GM21723 (cell line): ENCODE measurements at regions not wholly inside any gene's neighbourhood (a gene's known extent, or its start where the extent isn't known, plus 50 kb on each side); places are given as distances from the start of the nearest gene placed in this dataset.

Experiments
- ATAC-seq: cut with Tn5 transposase; IDR thresholded peaks from one replicate; pipeline ENCODE4 v1.9.1; 2021; ENCODE audit warnings: mild to moderate bottlenecking, moderate library complexity; ENCODE audit not compliant: unreplicated experiment

DNA sequence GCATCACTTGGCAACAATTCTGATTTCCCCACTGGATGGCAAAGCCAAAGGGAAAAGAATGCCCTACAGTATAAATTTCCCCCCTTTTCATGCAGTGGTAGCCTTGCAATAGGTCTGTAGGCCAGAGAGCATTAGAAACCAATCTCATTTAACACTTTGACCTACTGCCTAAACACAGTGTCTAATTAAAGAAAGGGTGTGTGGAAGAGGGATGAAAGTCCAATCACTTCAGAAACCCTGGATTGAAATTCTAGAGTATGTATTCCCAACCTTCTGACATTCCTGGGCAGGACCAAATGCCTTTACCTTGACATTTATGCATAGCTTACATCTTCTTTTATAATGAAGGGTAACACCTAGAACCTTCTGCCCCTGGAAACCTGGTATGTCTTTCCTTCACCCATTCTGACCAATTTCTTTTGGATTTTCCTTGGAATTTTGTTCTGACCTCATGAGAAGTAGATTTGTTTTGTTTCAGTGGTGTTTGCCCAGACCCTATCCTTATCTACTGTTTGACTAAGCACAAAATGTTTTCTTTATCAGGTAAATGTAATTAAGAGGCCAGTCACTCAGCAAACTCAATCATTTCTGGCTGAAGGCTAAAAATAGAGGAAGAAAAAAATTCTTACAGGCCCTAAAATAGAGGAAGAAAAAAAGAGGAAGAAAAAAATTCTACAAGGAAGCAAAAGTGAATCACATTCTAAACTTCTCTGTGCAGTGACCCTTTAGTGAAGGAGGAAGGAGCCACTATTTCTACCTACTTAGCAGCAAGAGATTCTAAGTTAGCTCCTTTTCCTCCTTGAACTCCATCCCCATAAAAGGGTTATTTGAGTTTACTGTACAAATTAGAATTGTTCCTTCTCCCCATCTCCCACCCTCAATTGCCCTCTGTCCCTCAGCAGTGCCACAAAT lies 129.5 kb upstream of the DSCAM start:
- ATAC-seq, result no peak

DNA sequence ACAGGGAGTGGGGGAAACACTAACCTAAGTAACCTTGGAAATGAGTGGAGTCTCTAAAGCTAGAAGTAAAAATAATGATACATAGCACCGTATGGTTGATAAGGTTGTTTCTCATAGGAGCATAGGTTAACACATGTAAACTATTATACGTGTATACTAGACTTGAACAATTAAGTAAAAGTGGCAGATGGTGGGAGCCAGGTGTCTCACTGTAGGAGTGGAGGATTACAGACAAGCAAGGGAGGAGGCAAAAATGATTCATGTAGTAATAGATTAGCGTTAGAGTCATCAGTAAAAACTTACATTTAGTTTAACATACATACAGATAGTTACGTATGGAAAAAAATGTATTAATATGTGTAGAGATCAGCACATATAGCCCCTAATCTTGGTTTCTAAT lies 138.4 kb upstream of the DSCAM start:
- no peak for ATAC-seq

DNA sequence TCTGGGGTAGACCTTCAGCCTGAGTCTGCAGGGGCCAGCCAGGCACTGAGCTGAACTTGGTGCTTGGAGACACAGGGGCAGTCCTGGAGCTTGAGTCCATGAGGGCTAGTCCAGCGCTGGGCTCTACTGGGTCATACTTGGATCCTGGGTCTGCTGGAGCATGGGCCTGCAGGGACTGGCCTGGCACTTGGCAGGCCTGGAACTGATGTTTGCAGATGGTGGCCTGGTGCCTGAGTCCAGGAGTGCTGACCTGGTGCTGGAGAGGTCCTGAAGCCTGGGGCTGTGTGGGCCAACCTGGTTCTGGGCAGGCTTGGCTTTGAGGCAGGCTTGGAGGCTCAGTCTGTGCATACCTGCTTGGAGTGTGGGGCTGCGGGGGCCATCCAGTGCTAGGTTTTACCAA lies 143.4 kb upstream of the DSCAM start:
- ATAC-seq, result no peak

DNA sequence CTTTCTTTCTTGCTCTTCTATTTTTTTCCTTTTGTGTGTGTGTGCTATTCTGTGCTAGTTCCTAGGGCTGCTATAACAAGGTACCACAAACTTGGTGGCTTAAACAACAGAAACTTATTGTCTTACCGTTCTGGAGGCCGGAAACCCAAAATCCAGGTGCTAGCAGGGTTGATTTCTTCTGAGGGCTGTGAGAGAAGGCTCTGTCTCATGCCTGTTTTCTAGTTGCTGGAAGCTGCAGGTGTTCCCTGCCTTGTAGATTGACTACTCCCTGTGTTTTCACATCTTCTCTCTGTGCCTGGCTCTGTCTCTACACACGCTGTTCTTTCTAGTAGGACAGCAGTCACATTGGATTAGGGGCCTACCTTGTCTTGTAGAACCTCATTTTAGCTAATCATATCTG lies 150.9 kb upstream of the DSCAM start:
- no peak for ATAC-seq

DNA sequence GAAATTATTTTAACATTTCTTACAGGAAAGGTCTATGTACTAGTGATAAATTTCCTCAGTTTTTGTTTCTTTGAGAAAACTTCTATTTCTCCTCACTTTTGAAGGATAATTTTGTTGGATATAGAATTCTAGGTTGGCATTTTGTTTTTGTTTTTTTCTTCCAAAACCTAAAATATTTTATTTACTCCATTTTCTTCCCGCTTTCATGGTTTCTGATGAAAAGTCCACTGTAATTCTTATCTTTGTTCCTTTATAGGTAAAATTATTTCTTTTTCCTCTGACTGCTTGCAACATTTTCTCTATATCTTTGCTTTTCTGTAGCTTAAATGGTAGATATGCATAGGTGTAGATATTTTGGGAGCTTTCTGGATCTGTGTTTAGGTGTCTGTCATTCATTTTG lies 153.9 kb upstream of the DSCAM start:
- no peak for ATAC-seq

DNA sequence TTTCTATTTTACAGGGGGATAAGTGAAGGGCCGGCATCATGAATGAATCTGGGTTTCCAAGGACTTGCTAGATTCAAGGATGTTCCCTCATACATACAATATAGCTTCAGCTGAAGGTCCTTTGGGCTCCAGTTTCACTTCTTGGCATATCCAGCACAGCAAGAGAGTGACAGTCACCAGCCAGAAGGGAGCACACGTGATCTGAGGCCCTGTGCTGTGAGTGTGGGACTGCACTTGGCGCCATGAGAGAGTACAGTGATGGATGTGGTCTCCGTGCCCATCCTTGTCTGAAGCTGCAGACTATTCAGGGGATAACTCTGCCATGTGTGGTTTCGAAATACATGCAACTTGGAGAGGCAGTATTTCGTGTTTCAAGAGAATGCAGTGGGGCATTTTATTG lies 159.7 kb upstream of the DSCAM start:
- no peak for ATAC-seq

DNA sequence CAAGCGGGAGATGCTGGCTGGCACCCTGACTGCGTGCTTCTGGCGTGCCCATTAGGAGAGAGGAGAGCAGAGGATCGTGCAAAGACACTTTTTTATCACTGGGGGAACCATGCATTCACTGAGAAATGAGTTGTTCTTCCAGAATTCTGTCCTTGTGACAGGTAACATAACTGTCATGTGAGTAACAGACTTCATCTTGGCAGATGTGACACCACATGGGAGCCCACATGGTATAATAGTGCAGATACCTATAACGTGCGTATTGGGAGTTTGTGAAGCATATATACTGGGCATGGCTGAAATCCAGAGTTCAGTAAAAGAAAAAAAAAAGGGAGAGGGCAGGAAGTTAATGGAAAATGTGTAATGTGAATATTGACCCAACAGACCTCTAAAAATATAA lies 159.6 kb upstream of the BACE2 start:
- ATAC-seq, result no peak

DNA sequence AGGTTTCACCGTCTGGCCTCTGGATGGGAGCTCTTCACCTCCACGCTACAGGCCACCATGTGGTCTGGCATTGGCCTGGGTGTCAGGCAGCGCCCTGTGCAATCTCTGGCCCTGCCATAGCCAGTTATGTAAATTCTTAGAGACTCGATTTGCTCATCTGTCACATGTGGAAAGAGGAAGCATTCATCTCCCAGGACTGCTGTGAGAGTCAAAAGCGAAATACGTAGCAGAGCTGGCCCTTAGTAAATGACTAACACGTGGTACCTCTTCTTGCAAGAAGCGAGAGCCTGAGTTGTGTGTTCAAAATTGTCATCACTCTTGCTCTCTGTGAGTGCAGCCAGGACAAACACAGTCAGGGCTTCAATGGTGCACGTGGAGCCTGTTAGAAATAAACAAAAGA lies 159.0 kb upstream of the BACE2 start:
- ATAC-seq, result no peak

DNA sequence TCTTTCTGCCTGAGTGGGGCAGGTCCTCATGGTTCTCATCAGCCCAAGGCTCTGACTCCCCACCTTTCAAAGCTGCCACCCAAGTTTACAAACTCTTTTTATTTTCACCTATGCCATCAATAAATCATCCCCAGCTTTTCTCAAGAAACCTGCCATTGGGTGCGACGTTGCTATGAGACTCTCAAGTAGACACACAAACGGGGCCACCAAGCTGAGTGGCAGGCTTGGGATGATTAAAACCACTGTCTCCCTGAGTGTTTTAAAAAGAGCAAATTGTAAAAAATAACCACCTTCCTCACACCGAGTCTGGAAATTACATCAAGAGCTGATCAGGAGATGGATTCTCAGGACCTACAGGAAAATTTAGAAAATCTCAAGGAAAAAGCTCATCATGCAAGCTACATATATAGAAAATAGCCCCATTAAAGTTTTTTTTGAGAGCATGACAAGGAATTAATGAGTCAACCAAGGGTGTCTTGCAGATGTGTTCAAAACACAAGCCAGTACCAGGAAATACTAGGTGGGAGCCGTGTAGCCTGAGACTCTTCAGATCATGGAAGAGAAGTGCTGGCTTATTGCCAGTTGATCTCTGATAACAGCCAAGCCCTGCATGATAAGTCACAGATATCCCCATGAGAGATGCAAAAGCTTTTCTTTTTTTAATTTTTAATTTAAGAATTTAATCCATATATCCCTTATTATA lies 158.4 kb upstream of the BACE2 start:
- ATAC-seq, result no peak

DNA sequence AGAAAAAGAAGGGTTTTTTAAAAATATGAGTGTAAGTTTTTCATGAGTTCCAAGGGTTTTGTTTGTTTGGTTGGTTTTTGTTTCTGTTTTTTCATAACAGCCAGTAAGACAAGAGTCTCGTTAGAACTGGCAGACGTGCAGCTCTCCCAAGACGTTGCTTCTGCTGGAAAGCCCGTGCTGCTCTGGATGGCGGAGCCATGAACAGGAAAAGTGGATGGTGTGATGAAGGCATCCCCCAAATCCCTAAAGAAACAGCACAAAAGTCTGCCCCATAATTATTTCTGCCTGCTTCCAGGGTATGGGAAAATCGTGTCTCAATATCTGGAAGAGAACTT lies 157.9 kb upstream of the BACE2 start:
- ATAC-seq, result no peak

DNA sequence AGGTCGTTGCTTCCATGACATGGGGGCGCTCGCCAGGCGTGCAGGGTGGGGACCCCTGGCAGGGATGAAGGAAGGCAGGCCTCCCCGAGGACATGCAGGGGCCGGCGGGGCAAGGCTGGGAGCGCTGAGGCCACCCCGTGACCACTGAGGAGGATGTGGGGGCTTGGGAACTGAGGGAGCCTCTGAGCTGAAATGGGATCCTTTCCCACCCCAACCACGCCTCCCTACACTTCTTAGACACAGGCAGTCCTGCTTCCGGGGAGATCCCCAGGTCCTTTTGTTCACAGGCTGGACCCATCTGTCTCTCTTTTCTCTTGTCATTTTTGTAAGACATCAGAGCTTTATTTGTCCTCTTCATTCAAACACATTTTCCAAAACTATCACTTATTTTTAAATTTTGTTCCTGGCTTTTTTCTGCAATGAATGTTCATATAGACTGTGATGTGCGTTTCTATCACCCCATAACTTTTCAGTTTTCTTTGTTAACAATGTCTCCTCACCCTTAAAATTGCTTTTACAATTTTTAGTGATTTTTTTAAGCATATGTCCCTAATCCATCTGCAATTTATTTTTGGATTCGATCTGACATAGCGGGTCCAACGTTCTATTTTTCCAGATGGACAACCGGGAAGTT lies 156.7 kb upstream of the BACE2 start:
- ATAC-seq, result no peak

DNA sequence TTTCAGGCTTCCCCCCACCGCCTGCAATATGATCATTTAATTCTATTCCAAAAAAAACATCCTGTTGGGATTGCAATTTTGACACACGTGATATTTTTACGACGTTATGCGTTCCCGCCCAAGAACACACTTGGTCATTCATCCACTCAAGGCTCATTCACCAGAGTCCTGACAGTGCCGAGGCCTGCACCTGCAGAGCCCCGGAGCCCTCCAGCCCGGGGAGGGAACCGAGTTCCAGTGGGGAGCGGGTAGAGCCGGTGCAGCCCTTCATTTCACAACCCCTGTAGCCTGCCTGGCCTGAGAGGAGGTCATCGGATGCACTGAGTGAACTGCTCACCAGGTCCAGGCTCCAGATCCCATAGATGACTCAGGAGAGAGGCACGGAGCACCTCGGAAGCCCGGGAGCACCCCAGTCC lies 156.0 kb upstream of the BACE2 start:
- ATAC-seq, result no peak

DNA sequence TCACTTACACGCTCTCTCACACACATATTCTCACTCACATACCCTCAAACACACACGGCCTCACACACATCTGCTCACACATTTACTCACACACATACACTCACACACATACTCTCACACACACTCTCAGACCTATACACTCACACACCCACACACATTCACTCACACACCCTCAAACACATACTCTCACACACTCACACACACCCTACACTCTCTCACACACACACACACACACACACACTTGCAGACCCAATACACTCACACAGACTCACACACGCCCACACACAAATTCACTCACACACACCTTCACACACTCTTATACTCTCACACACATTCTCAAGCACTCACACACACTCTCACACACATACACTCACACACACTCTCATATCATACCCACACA lies 155.5 kb upstream of the BACE2 start:
- no peak for ATAC-seq

DNA sequence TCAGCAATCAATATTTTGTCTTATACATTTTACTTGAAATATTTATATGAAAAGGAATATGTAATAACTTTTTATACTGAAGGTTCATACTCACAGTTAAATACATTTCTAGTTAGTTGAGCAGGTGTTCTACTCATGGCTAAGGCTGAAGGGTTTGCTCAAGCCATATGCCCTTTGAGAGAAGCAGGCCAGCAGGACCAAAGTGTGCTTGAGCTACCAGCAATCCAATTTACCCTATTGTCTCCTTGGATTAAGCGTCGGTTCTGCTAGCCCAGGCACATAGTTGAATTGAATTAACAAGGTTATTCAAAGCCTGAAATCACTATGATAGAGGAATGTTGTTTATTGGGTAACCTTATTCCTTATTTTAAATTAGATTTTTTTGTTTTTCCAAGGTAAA lies 151.5 kb upstream of the BACE2 start:
- ATAC-seq, result no peak

DNA sequence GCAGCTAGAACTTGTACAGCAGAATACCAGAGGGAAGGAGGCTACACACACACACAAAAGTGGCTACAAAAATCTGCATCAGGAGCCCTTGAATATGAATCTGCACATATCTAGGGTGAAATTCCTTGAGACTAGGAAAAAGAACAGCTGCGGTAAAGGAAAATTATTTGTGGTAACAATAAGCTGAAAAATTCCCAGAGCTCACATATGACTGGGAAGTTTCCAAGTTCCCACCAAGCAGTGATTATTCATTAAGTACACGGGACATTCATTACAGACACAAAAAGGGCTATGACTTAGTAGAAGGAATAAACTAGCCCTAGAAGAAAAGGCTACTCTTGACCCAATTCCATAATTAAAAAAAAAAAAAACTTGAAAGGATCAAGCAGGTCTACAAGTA lies 149.5 kb upstream of the BACE2 start:
- no peak for ATAC-seq

DNA sequence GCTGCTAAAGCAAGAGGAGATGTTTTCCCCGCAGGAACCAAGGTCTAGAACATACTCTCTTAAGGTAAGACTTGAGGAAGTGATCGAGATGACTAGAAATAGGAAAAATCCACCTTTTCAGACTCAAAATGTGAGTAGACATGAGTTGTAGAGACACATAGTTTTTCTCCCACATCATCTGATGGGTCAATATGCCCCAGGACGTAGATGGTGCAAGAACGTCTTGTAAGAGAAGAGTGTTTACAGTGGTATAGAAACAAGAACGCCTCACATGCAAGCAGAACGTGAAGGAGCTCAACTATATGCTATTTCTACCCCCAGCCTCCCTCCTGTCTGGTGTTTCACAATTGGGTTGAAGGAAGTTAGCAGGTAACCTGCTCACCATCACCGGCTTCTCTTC lies 144.0 kb upstream of the BACE2 start:
- ATAC-seq, result no peak

DNA sequence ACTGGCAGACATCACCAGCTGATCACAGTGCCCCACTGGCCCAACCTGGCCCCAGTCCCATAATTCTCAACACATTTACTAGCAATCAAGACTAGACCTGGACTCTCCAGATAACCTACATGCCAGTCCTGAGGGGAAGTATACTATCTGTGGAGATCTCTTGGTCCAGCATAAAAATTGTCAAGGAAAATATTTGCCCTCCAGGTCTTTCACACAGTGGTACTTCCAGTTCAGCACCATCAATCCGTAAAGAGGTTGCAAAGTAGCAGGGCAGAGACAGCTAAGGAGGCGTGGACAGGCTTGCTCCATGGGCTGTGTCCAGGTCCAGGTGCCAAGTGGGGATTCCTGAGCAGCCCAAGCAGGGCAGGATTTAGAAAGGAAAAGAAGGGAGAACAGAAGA lies 143.6 kb upstream of the BACE2 start:
- ATAC-seq, result no peak

DNA sequence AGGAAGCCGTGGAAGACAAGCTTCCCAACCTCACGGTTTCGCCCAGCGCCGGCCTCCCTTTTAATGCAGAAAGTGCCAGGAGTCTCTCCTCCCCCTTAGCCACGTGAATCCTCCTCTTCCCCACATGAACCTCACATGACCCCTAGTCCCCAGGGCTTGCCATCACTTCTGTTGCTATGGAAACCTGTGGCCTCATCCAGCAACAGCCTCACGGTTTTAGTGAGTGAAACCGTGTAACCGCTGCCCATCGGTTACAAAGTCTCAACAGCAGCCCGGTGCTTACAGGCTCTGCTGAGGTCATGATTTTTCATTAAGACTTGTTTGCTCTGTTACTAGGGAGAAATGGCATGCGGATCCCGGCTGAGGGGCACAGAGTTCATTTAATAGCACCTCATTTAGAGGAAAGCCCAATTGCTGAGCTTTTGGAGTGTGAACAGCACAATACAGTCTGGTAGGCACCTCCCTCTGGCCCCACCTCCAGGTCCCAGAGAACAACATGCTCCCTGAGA lies 143.2 kb upstream of the BACE2 start:
- no peak for ATAC-seq

DNA sequence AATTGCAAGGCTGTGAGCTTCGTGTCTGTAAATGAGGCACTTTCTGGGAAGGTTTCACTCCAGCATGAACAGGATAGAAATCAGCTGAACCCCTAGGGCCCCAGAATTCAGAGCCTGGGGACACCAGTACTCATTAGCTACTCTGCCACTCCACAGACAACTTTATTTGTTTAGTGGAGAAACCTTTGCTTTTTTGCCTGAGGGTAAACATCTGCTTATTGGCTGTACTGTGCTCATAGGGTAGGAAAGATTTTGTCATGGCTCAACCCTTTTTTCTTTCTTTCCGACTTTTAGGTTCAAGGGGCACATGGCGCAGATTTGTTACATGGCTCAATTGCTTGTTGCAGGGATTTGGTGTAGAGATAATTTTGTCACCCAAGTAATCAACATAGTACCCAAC lies 138.4 kb upstream of the BACE2 start:
- no peak for ATAC-seq

DNA sequence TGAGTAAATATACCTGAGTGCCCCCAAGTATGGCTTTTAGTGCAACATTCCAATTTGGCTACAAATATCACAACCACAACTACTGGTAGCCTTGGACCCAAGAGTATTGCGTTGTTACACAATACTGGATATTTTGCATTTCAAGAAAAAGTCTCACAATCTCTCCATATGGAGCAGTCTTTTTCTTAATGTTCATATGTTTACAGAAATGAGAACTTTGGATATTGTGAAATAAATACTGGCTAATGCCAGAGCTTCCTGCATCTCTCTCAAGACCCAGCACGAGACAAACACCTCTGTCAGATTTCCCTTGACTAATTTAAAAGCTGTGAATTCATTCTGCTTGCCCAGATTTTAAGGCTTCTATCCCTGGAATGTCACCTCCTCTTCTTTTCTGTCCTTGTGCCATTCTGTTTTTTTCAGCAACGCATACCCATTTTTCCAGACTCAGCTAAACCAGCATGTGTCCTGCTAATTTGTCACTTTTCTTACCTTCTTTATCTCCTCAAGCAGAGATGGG lies 136.2 kb upstream of the BACE2 start:
- no peak for ATAC-seq

DNA sequence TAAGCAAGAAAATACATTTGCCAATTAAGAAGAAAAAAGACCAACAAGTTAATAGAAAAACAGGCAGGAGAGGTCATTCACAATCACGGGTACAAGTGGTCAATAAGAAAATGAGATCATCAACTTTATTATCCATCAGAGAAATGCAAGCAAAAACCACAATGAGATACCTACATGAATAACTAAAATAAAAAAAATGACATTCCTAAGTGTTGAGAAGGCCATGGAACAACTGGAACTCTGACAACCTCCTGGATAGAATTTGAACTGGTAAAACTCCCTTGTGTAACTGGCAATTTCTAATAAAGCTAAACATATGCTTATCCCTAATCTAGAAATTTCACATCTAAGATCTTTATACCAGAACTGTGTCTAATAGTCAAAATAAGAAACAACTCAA lies 135.4 kb upstream of the BACE2 start:
- no peak for ATAC-seq

DNA sequence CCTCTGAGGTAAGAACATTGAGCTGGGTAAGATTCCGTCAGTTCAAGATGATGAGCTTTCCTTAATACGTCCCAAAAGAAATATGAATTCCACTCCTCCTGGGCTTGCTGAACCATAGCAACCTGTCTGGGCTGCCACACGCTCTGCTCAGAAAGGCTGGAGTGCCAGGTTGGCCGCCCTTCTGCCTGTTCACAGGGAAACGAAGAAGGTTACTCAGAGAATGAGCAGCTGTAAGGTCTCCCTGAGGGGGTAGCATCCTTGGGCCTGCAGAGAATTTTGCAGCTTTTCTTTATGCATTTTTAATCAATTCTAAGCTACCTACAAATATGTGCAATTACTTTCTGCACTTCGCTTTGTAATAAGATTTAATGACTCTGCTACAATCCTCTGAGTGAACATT lies 130.7 kb upstream of the BACE2 start:
- ATAC-seq, result no peak
